GM18508 (cell line): ENCODE measurements at regions not wholly inside any gene's neighbourhood (a gene's known extent, or its start where the extent isn't known, plus 50 kb on each side); places are given as distances from the start of the nearest gene placed in this dataset.

Experiments
- ATAC-seq: cut with Tn5 transposase; IDR thresholded peaks from one replicate; pipeline ENCODE4 v1.9.1; 2021; ENCODE audit warnings: moderate number of reproducible peaks; ENCODE audit not compliant: insufficient read depth, unreplicated experiment

- no peak for ATAC-seq
These were observed 642.0 kb upstream of the PFKP start for GRCh38 chr10:2425320-2425719.

GRCh38 chr10:2414562-2414961 is 652.8 kb upstream of the PFKP start:
- no peak for ATAC-seq

- ATAC-seq = no peak
These were observed 653.3 kb upstream of the PFKP start for GRCh38 chr10:2414039-2414438.

GRCh38 chr10:2410049-2410448 is 657.3 kb upstream of the PFKP start:
- ATAC-seq = no peak

GRCh38 chr10:2401459-2401858 is 664.1 kb upstream of the ADARB2 start:
- ATAC-seq = no peak

GRCh38 chr10:2399482-2399881 is 662.2 kb upstream of the ADARB2 start:
- ATAC-seq = no peak

GRCh38 chr10:2392145-2392812 is 655.0 kb upstream of the ADARB2 start:
- ATAC-seq = no peak

- no peak for ATAC-seq
These were observed 650.3 kb upstream of the ADARB2 start for GRCh38 chr10:2387672-2388071.

- no peak for ATAC-seq
These were observed 649.9 kb upstream of the ADARB2 start for GRCh38 chr10:2387261-2387660.

GRCh38 chr10:2380218-2380617 is 642.9 kb upstream of the ADARB2 start:
- ATAC-seq = no peak

- no peak for ATAC-seq
These were observed 629.8 kb upstream of the ADARB2 start for GRCh38 chr10:2367083-2367482.

- no peak for ATAC-seq
These were observed 629.1 kb upstream of the ADARB2 start for GRCh38 chr10:2366264-2366931.

GRCh38 chr10:2362331-2362730 is 625.0 kb upstream of the ADARB2 start:
- ATAC-seq = no peak

- ATAC-seq = no peak
These were observed 621.3 kb upstream of the ADARB2 start for GRCh38 chr10:2358586-2358985.

GRCh38 chr10:2356670-2357069 is 619.3 kb upstream of the ADARB2 start:
- ATAC-seq = no peak

GRCh38 chr10:2351566-2351965 is 614.2 kb upstream of the ADARB2 start:
- ATAC-seq = no peak

- ATAC-seq = no peak
These were observed 604.9 kb upstream of the ADARB2 start for GRCh38 chr10:2342206-2342605.

- ATAC-seq = no peak
These were observed 603.7 kb upstream of the ADARB2 start for GRCh38 chr10:2340831-2341647.

GRCh38 chr10:2335626-2336025 is 598.3 kb upstream of the ADARB2 start:
- ATAC-seq = no peak

GRCh38 chr10:2334575-2334974 is 597.2 kb upstream of the ADARB2 start:
- ATAC-seq = no peak

GRCh38 chr10:2329082-2329481 is 591.8 kb upstream of the ADARB2 start:
- no peak for ATAC-seq
